ENCODE measurements at regions not wholly inside any gene's neighbourhood (a gene's known extent, or its start where the extent isn't known, plus 50 kb on each side); places are given as distances from the start of the nearest gene placed in this dataset.

DNA sequence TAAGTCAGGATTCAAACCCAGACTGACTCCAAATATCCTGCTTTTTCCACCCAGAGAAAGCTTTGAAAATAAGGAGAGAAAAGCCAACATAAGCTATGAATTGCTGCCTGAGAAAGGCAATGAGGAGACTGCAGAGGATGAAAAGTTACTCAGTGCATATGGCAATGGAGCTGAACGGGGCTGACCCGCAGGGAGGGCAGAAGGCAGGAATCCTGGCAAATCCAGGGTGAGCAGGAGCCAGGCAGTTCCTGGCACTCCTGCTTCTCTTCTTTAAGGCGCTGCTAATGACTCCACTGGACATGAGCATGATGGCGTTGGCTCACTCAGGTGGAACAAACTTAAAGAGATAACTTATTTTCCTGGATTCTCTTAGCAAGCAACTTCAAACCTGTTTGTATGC, 95.2 kb upstream of the TMCC3 start:
- no peak for DNase-seq

DNA sequence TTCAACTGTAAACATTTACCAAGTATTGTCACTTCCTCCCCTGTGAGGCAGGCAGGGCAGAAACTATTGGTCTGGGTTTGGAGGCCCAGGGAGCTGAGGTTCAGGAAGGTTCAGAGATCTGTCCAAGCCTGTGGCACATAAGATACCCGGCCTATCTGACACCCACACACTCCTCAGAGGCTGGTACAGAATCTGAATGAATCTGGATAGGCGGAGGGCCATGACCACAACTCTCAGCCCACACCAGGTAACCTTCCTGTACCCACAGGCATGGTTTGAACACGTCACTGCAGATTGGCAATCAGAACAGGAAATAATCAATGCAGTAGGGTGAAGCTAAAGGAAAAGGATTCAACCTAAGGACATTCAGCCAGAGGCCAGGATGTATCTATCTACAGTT, 92.8 kb upstream of the TMCC3 start:
- DNase-seq: no peak

DNA sequence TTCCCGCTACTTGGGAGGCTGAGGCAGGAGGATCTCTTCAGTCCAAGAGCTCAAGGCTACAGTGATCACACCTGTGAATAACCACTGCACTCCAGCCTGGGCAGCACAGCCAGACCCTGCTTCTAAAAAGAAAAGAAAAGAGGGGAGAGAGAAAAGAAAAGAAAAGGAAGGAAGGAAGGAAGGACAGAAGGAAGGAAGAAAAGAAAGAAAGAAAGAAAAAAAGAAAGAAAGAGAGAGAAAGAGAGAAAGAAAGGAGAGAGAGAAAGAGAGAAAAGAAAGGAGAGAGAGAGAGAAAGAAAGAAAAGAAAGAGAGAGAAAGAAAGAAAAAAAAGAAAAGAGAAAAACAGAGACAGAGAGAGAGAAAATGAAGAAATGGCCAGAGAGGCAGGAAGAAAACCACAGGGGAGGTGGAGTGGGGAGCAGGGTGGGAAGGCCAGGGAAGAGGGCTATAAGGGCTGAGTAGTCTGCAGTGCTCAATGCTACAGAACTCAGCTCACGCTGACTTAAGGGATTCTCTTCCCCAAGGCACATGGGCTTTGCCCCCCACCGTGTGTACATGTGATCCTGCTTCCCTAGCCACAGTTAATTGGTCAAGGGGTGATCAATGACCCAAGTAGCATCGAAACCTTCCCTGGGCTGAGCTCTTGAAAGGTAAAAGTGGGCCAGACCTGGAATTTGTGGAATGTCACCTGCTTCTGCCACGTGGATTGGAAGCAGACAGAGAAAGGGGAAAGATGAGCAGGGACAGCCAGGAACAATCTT, 90.4 kb upstream of the TMCC3 start:
- DNase-seq: no peak

DNA sequence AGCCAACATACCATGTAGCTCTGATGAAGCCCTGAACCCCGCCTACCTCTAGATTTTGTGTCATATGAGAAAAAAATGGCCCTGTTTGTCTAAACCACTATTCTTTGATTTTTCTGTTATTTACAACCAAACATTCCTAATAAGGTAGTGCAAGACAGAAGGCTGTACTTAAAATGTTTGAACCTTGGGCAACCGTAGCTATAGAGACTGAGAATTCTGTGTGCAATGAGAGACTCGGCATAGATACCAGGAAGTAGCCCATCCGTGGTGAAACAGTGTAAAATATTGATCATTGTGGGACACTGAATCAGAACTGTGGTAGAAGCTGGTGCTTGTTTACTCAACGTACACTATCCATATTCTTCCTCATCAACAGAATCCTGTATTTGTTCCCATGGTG, 86.5 kb upstream of the TMCC3 start:
- DNase-seq: no peak

DNA sequence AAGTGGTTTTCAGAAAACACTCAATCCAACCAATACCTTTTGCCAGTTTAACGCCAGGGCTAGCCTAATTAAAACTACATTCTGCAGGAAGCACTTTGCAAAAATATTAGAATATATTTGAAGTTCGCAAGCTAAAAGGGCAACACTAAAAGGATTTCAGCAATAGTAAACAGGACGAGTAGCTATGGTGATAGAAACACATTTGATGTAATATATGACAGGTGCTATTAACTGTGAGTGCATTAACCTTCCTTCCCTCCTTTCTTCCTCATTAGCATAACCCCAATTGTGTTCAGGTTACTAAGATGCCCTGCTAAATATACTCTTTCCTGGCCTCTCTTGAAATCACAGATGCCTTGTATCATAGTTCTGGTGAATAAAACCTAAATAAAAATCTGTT, 85.6 kb upstream of the TMCC3 start:
- DNase-seq: no peak

DNA sequence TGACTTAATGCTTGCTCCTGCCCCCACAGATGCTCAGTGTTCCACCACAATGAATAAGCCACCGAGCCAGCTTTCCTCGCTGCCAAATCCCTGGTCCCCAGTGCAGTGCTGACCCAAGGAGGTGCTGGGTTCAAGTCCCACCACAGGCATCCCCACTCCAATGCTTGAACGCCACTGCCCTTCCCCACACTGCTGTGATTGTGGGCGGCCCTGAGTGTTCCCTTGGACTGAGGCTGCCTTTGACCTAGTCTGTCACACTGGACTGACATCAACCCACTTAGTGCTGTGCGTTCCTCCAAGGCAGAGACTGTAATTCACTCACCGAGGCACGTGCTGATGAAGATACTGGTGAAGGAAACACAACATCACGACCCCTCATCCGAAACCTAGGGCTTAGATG, 83.4 kb upstream of the TMCC3 start:
- no peak for DNase-seq

DNA sequence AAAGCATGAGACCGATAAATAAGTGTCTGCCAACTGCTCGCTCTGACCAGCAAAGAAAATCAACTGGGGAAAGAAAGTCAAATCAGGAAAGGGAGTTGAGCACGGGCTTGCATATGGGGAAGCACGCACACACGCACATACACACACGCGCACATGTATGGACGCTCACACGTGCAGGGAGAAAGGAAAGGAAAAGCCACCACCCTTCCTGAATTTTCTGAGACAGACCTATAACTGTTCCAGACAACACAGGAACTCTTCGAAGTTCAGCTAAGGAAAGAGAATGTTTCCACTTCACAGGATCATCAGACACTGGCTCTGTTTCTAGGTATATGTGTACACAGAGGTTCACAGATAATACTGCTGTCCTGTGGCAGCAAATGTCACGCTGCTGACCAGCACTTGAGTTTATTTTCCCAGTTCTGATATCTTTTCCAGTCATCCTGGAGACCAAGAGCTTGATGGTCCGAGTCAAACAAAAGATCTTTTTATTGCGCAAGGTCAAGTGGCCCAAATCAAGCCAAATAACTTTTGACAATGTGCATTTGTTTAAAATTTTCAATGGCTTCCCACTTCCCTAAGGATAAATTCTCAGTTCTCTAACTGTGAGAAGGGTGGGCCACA, 82.1 kb upstream of the TMCC3 start:
- no peak for DNase-seq

DNA sequence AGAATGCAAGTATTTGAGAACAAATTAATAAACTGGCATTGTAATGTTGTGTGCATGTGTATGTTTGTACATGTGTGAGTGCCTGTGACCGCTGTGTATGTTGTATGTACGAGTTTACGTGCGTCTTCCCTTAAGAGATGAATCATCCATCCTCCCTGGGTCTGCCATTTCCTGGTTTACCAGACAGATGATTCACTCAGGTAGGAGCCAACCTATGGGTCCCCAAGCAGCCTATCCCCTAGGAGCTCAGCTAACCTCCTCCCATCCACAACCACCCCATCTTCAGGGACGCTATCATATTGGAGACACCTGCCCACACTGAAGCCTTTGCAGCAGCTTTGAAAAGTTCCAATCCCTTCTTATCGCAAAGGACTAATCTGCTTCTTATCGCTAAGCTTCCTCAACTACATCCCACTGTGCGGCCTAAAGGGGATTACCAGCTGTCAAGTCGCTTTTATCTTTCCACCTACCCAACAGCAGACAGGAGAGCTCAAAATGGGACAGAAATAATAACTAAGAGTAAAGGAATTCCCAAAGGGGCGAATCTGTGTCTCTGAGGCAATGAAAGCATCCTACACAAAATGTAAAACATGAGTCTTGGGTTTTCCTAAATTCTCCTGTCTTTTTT, 81.5 kb upstream of the TMCC3 start:
- no peak for DNase-seq

DNA sequence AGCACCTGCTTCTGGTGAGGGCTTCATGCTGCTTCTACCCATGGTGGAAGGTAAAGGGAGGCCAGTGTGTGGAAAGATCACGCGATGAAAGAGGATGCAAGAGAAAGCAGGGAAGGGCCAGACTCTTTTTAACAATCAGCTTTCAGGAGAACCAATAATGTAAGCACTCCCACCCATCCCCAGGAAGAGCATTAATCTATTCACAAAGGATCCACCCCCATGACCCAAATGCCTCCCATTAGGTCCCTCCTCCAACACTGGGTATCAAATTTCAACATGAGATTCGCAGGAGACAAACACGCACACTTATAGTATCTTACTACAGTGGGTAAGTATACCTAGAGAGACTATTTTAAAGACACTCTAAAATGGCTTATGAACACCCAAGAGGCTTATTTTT, 80.5 kb upstream of the TMCC3 start:
- DNase-seq: no peak

DNA sequence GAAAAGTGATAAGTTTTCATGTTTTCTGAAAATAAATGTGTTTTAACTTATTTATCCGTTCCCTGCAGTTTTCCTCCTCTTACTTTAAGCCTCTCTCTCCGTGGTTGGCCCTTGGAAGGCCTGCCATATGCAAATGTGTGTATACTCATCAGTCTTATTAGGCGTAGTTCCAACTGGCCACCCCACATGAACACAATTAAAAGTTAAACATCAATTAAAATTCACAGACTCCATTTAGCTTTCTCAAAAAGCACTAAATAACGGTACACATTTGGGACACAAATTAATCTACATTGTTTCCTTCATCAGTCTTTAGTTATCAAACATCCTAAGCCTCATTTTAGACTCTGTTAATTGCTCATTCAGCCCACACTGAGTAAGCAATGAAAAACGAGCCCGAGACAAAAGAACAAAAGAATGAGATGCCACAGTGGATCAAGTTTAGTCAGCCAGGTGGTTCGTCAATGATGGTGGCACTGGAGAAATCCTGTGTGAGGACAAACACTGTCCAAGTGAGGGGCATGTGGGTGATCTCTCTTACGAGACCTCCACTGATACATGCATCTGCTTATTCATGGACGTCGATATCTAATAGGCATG, 76.0 kb upstream of the TMCC3 start:
- DNase-seq: no peak

DNA sequence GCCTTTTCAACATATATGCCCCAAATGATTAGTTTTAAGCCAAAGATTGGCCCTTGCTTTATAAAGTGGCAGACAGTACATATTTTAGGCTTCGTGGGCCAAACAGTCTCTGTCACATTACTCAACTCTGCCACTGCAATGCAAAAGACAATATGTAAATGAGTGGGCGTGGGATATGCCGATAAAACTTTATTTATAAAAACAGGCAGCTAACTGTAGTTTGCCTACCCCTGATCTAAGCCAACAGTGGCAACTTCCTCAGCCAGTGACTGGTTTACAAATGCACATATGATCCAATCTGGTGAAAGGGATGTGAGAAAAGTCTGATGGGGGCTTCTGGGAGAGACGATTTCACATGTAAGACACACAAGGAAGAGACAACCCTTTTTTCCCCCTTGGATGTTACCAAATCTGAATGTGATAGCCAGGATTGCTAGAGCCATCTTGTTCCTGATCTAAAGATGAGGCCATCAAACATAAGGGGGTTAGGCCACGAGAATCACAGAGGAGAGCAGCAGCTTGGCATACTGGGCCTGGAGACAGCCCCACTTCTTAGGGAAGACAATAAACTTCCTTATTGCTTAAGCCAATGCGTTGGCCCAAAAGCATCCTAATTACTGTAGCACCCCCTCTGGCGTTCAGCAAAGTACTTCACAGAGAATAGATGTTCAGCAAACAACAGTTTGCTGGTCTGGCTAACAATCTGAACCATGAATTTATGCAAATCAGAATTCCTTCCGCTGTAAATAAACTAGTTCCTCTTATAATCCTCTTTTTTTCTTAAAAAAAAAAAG, 75.2 kb upstream of the TMCC3 start:
- DNase-seq: no peak

DNA sequence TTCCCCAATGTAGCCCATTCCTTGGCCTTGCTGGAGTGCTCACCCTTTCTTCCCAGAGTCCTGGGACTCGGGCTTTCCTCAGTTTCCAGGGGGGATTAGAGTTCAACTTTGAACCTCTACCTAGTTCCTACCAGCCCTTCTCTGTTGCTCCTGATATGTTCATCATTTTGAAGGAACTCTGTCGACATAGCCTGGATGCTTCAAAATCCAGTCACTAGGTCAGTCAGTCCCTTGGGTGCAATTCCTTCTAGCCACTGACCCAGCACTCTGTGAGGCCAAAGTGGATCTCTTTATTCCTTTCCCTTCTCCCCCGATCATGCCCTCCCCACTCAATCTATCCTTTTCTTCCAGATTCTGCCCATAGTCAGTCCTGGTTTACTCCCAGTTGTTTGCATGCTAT, 72.3 kb upstream of the TMCC3 start:
- DNase-seq: no peak

DNA sequence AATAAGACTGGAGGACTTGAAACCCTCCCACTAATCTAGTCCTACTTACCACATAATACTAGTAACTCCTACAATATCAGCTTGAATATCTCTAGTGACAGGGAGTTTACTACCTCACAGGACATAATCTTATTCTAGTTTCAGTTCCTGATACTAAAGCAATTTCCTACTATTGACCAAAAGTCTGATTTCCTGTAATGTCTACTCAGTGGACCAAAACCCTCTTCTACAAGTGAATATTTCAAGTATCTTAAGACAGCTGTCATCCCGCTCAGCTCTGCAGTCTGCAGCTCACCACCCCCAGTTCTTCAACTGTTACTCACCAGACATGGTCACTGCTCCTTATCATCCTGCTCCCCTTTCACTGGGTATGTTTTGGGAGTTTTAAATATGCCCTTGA, 70.8 kb upstream of the TMCC3 start:
- no peak for DNase-seq

DNA sequence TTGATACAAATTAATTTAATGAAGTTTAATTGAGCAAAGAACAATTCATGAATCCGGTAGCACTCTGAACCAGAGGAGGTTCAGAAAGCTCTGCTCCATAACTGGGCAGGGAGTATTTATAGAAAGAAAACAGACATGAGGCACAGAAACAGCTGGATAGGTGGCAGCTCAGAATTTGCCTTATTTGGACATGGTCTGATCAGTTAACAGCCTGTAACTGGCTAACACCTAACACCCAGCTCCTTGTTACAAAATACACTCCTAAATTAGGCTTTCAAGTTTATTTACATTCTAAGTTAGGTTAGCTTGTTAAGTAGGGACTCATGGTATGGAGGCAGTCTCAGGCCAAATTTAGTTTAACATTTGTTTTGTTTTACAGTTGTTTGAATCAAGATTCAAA, 67.8 kb upstream of the TMCC3 start:
- no peak for DNase-seq

DNA sequence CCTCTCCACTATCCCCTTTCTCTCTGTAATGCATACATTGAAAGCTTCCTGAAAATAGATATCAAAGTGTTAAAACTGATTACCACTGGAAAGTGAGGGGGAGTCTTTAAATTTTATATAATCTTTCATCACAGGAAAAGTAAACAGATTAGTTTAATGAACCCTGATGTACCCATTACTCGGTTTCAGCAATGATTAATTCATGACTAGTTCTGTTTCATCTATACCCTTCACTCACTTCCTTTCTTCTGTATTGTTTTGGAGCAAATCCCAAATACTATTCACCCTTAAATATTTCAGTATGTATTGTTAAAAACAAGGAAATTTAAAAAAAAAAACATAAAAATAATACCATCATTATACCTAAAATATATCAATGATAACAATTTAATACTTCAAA, 67.3 kb upstream of the TMCC3 start:
- DNase-seq: no peak

DNA sequence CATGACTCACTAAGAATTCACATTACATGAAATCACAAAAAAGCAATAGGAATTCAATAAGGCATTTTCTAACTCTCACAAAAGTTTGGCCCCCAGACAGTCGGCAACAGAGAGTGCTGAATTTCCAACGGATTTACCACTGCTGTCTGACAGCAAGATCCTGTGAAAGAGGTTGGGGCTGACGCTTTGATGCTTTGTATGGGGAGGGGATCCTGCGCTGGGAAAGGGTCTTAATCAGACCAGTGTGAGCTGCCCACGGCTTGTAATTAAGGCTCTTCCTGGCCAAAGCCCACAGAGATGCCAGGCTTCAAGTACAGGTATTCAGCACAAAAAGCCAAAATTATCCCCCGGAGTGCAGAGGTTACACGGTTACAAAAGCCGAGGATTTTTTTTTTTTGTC, 66.8 kb upstream of the TMCC3 start:
- DNase-seq: no peak

DNA sequence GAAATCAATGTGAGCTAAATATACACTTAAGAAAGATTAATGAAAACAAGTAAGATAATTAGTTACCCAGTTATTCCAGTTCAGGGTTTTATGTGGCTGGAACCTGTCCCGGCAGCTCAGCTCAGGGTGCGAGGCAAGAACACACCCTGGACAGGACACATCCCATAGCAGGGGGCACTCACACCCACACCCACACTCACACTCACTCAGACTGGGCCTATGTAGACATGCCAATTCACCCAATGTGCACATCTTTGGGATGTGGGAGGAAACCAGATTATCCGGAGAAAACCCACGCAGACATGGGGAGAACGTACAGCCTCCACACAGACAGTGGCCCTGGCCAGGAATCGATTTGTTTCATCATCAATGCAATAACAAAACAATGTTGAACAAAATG, 66.0 kb upstream of the TMCC3 start:
- DNase-seq: no peak

DNA sequence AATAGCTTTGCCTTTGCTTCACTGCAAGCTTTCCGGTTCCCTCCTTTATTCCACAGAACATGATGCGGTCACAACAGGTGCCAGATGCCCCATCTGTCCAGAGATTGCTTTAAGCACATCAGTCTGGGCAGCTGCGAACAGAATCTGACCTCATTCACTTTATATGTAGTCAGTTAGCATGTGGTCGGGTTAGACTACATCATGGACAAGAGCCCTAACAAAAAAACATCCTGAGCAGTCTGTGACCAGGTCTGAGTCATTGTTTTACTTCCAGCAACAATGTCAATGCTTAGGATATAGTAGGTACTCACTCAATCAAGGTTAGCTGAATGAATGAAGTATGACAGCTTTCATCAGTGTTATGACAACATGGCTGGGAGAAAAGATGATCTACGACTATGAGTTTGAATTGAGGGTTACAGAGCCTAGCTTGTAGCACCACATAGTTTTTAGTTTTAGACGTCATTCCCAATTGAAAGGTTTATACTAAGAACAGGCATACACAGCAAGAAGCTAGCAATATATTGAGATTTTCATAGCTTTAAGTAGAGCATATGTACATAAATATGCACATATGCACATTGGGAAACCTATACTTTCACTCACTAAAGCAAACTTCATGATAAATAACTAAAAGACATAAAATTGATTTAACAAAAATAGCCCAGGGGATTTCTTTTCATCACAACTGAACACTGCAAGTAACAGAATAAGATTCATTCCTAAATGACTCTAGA, 64.2 kb upstream of the TMCC3 start:
- no peak for DNase-seq

DNA sequence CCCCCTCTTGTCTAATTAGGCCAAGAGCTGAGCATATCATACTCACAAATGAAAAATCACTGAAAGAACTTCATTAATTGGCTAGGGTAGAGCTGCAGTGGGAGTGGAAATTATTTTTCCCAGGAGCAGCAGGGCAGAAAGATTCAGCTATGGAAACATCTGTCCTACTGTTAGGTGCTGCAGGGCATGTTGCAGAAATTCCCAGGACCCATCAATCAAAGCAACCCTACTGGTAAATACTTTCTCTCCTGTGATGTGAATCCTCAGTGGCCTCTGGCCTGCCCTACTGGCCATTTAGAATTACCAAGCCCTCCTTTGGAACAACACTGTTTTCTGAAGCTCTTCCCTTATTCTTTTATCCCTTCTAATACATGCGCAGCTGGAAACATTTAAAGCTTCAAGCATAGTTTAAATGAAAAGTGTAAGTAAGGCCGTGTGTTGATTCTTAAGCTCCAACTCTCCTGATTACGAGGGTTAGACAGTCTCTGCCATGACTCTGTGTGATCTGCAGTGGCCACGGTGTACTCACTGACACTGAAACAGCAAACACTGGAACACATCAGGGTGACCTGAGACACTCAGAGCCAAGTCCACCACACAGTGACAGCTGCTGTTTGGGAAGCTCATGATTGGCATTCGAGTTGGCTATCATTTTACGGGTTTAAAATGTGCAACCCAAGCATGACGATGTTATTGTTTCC, 62.6 kb upstream of the TMCC3 start:
- no peak for DNase-seq

DNA sequence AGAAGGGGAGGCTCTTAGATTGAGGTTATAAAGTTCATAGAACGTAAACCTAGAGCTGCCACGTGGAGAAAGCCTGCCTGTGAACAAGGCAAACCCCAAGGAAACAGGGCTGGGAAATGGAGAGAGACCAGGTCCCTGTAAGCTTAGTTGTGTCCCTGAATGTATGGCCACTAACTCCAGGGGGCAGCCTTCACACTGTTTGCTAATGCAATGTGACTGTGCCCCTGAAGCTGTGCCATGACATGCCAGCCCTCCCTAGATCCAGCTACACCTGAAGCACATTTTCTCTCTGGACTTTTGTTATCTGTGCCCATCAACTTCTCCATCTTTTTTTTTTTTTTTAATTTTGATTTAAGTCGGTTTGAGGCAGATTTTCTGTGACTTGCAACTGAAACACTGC, 60.6 kb upstream of the TMCC3 start:
- DNase-seq: no peak

DNA sequence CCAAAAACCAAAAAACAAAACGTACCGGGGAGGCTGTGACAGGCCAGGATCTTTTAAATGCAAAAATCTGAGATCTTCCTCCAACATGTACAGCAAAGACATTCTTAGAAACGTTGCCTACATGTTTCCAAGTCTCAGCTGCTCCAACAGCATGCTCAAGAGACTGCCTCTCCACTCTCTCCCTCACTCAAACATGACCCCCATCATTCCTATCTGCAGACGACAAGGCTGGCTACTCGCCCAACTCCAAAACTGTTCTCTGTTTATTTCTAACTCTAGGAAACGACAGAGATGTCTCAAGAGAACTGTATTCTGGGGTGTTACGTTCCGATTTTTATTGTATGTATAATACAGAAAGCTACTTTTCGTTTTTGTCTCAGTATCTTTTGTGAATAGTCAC, 57.5 kb upstream of the TMCC3 start:
- no peak for DNase-seq

DNA sequence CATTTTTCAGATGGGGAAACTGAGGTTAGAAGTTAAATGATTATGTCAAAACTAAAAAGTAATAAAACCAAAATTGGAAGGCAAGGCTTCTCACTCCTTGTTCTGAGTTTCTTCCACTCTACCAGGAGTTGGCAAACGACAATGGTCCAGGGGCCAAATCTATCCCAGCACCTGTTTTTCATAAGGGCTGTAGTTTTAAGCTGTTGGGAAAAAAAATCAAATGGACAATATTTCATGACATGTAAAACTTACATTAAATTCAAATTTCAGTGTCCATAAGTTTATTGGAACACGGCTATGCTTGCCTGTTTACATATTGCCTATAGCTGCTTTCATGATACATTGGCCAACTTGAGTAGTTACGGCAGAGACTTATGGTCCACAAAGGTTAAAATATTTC, 56.7 kb upstream of the TMCC3 start:
- no peak for DNase-seq
